ENCODE measurements at regions not wholly inside any gene's neighbourhood (a gene's known extent, or its start where the extent isn't known, plus 50 kb on each side); places are given as distances from the start of the nearest gene placed in this dataset.

- Histone ChIP-seq H3K4me1 (no peaks in the 10 kb centered on the region), H3K27me3 (peaks cover 23% of the 10 kb centered on the region), H3K9me3 (no peaks in the 10 kb centered on the region), H3K4me3 (ENCODE audit: low read depth, low read length) (no peak overlapping the region), H3K36me3 (no peaks in the 10 kb centered on the region)
- DNase-seq, result no peak
- TF ChIP-seq, protein P1, sequence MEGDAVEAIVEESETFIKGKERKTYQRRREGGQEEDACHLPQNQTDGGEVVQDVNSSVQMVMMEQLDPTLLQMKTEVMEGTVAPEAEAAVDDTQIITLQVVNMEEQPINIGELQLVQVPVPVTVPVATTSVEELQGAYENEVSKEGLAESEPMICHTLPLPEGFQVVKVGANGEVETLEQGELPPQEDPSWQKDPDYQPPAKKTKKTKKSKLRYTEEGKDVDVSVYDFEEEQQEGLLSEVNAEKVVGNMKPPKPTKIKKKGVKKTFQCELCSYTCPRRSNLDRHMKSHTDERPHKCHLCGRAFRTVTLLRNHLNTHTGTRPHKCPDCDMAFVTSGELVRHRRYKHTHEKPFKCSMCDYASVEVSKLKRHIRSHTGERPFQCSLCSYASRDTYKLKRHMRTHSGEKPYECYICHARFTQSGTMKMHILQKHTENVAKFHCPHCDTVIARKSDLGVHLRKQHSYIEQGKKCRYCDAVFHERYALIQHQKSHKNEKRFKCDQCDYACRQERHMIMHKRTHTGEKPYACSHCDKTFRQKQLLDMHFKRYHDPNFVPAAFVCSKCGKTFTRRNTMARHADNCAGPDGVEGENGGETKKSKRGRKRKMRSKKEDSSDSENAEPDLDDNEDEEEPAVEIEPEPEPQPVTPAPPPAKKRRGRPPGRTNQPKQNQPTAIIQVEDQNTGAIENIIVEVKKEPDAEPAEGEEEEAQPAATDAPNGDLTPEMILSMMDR (IDR thresholded peaks at IDR 0.05; ENCODE audit: low read depth, low read length), result no peak
Observed at GRCh38 chr14:35992816-35993683, 166.9 kb downstream of the BRMS1L start.

- Histone ChIP-seq H3K4me1 (no peaks in the 10 kb centered on the region), H3K36me3 (no peaks in the 10 kb centered on the region), H3K4me3 (ENCODE audit: low read depth, low read length) (no peak overlapping the region), H3K27me3 (peaks cover 10% of the 10 kb centered on the region), H3K9me3 (no peaks in the 10 kb centered on the region)
- DNase-seq, result no peak
- TF ChIP-seq, protein P1 (IDR thresholded peaks at IDR 0.05; ENCODE audit: low read depth, low read length), result no peak
Observed at GRCh38 chr14:35991356-35991755, 165.2 kb downstream of the BRMS1L start.

DNA sequence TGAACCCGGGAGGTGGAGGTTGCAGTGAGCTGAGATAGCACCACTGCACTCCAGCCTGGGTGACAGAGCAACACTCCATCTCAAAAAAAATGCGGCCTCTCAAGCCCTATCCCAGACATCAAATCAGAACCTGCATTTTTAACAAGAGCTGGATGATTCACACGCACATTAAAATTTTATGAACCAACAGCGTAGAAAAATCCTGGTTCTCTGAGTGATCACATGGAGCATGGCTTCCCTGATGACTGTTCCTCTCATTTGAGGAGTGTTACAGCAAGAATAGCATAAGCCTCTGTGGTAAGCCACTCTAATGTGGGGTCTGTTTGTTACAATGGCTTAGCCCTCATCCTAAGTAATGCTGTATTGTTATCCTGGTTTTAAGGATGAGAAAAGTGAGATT, 163.6 kb downstream of the BRMS1L start:
- no peak overlapping the region for H3K4me3 ChIP-seq (ENCODE audit: low read depth, low read length)
- DNase-seq, result no peak
- H3K4me1 ChIP-seq, result no peaks in the 10 kb centered on the region
- no peaks in the 10 kb centered on the region for H3K9me3 ChIP-seq
- TF ChIP-seq, protein P1 (IDR thresholded peaks at IDR 0.05; ENCODE audit: low read depth, low read length), result no peak
- no peaks in the 10 kb centered on the region; the same call in none of the 2 replicates for H3K27me3 ChIP-seq
- no peaks in the 10 kb centered on the region for H3K36me3 ChIP-seq

DNA sequence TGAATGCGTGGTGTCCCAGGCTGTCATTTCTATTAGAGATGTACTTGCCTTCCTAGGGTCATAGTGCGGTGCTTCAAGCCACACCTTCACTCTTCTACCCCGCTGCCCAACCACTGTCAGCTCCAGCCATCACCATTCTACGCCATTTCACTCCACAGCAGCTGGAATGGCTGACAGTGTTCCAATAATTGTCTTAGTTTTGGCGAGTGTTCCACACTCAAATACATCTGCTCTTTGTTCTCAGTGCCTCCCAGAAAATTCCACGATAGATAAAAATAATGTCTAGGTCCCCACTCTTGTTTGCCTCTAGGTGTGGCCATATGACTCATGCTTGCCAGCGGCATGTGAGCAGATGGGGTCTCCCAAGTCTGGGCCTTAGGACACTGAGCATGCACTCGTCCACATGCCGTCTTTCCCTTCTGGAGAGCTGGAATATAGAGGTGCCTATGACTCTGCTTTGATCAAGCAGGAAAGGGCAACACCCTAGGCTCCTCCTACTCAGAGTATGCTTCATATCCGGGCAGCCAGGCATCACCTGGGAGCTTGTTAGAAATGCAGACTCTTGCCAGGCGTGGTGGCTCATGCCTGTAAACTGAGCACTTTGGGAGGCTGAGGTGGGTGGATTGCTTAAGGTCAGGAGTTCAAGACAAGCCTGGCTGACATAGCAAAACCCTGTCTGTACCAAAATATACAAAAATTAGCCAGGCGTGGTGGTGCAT, 163.0 kb downstream of the BRMS1L start:
- H3K9me3 ChIP-seq, result no peaks in the 10 kb centered on the region
- no peak overlapping the region for H3K4me3 ChIP-seq (ENCODE audit: low read depth, low read length)
- H3K27me3 ChIP-seq, result no peaks in the 10 kb centered on the region
- no peak for DNase-seq
- no peaks in the 10 kb centered on the region for H3K4me1 ChIP-seq
- H3K36me3 ChIP-seq, result no peaks in the 10 kb centered on the region
- TF ChIP-seq, protein P1 (IDR thresholded peaks at IDR 0.05; ENCODE audit: low read depth, low read length), result no peak

- DNase-seq, result no peak
- Histone ChIP-seq H3K4me1 (no peaks in the 10 kb centered on the region), H3K27me3 (no peaks in the 10 kb centered on the region), H3K9me3 (no peaks in the 10 kb centered on the region), H3K4me3 (ENCODE audit: low read depth, low read length) (no peak overlapping the region), H3K36me3 (no peaks in the 10 kb centered on the region)
- TF ChIP-seq, protein P1 (IDR thresholded peaks at IDR 0.05; ENCODE audit: low read depth, low read length), result no peak
Observed at GRCh38 chr14:35988550-35988949, 162.4 kb downstream of the BRMS1L start.

- Histone ChIP-seq H3K27me3 (no peaks in the 10 kb centered on the region), H3K4me3 (ENCODE audit: low read depth, low read length) (no peak overlapping the region), H3K4me1 (no peaks in the 10 kb centered on the region), H3K9me3 (no peaks in the 10 kb centered on the region), H3K36me3 (no peaks in the 10 kb centered on the region)
- TF ChIP-seq, protein P1 (IDR thresholded peaks at IDR 0.05; ENCODE audit: low read depth, low read length), result no peak
- no peak for DNase-seq
Observed at GRCh38 chr14:35987731-35988130, 161.6 kb downstream of the BRMS1L start.
